ENCODE measurements at regions not wholly inside any gene's neighbourhood (a gene's known extent, or its start where the extent isn't known, plus 50 kb on each side); places are given as distances from the start of the nearest gene placed in this dataset.
A peak's percentile ranks its signal among the peaks of the same experiment; 100 is the strongest.

DNA sequence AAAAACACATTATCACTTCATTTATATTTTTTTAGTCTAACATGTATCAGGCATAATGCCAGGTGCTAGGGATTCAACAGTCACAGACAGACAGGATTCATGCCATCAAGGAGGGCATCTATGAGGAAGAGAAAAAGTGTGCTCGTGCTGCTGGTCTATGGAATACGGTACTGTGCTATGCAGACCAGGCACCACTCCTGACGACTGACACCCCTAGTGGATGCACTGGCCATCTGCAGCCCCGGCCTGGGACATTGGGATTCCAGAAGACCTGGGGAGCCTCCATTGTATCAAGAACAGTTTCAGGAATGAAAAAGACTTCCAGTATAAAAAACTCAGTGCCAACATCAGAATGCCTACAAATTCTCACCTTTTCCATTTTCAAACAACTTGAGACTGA lies 94.0 kb downstream of the KLF12 start:
- DNase-seq = peak in 1 of 2 experiments; percentile 52

DNA sequence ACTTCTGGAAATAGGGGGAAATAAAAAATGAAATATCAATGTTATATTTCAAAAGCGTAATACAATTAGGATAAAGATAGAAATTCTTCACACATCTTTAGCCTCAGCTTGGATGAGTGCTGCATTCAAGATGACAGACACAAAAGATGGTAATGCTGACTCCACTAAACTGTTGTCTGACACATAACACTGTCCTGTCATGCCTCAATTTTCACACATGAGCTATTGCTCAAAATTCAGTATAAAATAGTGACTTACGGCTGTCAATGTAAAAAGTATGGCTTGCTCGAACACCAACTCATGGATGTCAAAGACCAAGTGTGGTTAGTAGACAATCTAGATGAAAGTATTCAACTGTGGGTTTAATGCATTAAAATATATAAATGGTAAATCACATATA lies 94.5 kb downstream of the KLF12 start:
- no peak for DNase-seq

DNA sequence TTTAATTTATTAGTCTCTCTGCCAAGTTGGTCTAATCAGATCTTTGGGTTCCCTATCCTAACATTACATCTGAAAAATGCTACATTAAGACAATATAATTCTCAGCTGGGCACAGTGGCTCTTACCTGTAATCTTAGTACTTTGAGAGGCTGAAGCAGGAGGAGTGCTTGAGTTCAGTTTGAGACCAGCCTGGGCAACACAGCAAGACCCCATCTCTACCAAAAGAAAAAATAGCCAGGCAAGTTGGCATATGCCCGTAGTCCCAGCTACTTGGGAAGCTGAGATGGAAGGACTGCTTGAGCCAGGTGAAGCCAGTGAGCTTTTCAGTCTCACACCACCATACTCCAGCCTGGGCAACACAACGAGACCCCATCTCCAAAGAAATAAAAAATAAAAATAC lies 95.0 kb downstream of the KLF12 start:
- no peak for DNase-seq

DNA sequence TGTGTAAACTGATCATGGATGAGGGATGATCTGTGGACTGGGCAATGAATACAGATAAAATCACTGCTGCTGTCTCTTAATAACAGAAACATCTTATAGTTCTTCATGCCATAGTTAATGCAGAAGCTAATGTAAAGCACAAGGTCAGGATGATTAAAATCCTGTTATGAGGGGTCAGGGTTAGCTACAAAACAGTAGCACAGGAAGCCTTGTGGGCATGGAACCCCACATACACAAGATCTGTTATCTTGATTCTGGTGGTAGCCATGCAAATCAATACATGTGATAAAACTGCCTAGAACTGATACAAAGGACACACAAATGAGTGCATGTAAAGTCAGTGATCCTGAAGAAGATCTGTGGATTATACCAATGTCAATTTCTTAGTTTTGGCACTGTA lies 96.4 kb downstream of the KLF12 start:
- DNase-seq = no peak

DNA sequence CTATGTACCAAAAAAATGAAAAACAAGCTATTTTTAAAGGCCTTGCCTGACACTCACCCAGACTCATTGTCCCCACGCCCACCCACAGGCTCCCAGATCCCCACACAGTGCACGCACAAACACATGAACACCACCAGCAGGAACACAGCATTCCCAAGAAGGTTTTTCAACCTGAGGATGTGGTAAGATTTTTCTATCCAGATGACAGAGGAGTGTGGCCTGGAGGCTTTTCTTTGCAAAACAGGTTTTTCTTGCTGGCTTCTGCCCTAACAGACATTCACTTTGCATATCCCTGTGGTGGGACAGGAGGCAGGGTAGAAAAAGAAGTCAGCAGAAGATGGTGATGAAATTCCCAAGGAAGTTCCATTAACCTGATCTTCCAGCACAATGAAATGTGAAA lies 97.8 kb downstream of the KLF12 start:
- no peak for DNase-seq

DNA sequence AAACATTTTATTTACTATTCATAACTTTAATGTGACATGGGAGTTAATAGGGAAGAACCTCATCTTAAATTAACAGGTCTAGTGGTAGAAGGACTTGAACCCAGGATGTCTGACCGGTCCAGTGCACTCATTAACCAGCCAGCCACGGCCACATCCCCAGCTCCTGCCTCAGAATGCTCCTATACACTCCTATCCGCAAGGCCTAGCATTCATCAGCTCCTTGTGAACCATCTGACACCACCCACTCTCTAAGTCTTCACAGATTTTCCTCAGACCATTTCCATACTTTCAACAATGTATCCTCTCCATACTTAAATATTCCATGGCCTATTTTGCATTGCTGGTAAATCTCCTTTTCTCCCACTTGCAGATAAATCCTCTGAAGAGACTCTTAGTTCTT lies 98.3 kb downstream of the KLF12 start:
- DNase-seq = no peak

DNA sequence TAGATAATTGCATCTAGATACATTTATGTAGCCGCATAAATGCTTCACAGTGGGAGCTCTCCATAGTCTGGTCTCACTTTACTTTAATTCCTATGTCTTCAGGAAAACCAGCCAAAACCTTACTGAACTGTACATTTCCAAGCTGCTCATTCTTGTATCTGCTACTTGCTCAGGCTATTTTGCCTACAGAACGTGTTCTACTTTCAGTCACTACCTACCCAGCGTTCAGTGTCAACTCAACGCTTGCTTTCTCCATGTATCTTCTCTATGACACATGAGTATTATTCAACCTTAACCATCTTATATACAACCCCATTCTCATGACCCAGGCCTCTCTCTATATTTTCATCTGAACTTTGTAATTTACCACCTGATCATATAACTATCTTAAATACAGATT lies 101.9 kb downstream of the KLF12 start:
- no peak for DNase-seq

DNA sequence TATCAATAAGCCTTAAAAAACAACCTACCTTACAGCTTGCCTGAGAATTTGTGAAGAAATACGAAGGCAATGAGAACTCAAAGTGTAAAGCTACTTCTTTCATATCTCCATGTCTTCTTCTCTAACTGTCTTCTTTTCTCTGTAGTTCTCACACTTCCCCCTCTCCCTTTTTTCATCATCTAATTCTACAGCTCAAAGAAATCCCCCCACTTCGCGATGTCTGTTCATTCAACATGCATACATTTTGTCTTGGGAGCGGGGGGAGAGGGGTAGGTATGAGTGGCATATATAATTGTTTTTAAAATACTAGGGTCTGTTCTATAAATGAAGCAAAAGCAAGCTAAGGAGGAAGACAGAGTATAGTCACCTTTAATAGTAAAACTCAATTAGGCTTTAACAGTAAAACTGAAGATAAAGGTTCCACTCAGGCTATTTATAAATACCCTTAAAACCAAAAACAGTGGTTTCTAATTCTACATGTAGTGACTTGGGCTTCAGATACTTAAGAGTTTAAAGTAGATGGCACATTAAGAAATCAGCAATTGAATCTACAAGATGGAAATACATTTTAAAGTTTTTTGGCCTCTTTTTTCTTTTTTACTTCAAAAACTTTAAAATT lies 106.9 kb downstream of the KLF12 start:
- DNase-seq = no peak

DNA sequence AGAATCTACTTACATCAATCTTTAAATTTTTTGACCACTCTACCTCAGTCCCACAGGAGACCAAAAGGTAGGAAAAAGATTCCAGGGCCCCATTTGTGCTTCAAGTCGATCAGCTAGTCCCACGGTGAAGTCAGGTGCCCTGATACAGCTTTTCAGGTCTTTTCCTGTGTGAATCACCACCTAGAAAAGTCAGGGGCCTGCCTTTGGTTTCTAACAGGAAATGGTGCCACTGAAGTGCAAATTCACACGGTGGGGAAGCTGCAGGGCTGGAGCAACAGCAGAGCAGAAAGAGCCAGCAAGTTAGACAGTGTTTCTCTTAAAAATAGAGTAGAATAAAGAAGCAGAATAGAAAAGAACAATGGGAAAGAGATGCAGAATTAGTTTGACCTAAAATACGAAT lies 107.5 kb downstream of the KLF12 start:
- no peak for DNase-seq

DNA sequence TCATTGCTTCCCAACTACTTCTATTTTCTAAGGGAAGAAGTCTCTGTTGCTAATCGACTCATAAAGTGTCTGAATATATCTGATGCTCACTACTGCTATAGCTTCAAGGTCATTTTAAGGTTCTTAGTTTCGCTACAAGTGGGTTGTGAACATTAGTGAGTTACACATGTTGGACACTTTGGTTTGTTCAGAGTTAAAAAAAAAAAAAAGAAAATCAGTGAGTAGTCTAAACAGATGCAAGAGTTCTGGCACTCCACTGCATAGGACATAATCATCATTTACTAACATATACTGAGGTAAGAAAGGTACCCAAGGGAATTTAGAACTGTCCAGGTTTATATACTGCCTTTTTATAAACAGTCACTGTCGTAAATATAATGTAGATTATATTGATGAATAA lies 108.8 kb downstream of the KLF12 start:
- no peak for DNase-seq

DNA sequence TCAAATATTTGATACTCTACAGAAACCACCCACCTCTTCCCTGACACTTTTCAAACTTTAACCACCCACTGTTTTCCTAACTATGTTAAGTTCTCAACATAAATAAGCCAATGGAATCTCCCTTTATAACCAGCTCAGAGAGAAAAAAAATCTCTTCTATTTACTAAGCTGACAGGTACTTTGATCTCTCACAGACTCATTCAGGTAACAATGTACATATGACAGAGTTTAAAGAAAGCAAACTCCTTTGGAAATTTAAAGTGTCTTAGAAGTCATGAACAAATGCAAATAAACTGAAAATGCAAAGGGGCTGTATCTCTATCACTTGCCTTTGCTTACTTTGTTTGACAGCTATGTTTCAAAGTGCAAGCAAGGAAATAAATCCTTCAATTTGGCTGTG lies 109.3 kb downstream of the KLF12 start:
- DNase-seq = no peak

DNA sequence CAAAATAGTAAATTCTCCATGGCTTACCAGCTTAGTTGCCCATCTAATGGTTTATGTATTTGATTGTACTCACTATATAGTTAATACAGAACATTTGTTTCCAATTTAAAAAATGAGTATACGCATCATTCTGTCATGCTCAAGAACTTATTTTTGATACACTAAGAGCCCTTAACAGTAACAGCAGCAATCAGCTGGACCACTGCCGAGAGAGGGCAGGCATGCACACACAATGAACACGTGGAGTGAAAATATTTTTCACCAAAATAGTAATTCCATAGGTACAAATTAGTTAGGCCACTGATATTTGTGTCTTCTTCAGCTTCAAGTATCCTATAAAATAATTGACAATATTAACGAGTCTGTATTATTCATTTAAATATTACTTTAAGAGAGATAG lies 109.9 kb downstream of the KLF12 start:
- DNase-seq = no peak

DNA sequence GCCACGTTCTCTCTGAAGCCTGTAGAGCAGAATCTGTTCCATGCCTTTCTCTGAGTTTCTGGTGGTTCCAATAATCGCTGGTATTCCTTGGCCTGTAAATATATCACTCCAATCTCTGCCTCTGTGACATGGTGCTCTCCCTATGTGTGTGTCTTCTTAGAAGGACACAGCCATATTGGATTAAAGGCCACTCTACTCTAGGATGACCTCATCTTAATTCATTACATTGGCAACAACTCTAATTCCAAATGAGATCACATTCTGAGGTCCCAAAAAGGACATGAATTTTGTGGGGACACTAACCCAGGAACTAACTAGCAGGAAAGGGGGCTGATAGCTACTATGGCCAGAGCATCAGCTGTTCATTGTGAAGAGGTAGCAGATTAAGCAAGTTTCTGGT lies 110.7 kb downstream of the KLF12 start:
- DNase-seq = no peak

DNA sequence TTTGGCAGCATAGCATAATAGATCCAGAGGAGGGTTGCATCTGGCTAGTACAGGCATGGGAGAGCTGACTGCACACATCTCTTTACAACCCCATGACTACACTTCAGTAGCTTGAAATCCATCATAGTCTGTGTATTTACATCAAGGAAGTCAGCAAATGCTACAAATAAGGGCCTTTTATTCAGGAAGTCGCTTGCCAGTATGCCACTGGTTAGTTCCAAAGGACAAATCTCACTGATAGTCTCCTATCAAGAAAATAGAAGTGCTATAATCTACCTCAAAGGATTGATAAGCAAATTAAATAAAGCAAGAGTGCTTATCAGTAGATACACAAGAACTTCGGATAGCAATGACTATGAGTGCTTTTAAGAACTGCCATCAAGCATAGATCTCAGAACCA lies 112.7 kb downstream of the KLF12 start:
- DNase-seq = no peak

DNA sequence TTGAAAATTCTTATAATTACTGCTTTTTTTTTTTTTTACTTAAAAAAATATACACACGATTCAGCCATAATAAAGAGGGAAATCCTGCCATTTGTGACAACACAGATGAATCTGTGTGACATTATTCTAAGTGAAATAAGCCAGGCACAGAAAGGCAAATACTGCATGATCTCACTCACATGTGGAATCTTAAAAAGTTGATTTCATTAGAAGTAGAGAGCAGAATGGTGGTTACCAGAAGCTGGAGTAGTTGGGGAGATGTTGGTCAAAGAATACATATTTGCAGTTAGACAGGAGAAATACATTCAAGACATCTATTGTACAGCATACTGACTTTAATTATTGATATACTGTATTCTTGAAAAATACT lies 116.2 kb downstream of the KLF12 start:
- DNase-seq = no peak

DNA sequence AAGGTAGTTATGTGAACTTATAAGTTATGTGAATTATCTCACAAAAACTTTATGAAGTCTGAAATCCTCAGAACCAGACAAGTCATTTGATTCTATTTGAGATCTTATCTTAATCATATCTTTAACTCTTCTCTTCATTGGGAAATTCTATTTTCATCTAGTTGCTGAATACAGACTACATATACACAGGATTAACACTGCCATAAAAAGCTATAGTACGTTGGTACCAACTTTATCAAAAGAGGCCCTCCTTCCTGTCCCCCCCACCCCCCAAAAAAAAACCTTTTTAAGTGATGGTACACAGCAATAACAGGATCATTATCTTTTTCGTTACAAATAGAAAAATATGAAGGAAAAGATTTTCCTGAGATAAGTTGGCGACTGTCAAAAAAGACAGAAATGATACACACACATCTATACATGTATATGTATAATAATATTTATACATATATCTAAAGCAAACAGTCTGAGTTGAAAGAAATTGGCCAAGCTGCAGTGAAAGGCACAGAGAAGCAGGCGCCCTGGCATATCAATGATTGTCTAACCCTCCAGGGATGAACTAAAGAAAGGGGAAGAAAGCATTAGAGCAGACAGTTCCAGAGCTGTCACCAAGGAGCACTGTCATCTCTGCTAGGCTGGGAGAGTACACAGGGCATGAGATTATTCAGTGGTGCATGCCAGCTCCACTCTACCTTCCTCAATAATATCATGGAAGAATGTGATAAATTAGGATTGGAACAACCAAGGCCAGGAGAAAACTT lies 116.7 kb downstream of the KLF12 start:
- no peak for DNase-seq

DNA sequence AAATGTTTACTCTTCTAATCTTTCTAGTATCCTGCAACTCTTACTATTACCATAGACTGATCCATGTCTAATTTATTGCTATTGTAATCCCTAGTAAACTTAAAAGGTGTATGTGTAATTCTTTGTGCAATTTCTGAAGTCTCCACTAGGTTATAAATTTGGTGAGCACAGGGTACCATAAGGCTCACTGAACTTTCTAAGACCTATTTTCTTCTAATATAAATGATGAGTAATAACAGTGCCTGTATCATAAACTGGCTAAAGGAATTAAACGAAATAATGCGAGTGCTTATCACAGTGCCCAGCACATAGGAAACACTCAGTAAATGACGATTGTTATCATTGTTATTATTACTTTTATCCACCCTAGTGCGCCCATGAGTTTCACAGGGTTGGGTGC lies 119.1 kb downstream of the KLF12 start:
- peak in 1 of 2 experiments; percentile 2 for DNase-seq

DNA sequence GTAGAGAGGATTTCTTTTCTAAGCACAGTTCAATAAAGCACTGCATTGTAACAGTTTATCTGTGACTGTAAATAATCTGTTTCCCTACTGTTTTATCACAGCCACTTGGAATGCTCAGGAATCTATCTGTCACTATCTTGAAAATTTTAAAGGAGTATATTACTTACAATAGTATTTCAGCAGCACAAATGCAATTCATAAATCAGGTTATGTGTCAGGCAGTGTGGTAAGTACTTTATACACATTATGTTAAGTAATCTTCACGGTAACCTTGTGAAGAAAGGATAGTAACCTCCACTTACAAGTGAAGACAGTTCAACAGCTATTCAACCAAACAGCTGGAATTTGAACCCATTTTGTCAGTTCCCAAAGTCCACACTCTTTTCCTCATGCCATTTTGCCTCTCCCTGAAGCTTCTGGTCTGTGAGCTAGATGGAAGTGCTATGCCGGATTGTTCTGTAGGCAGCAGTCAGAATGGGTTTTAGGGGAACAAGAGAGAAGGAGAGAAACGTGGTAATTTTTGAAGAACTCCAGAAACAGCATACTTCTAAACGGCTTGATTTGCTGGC lies 125.0 kb downstream of the KLF12 start:
- DNase-seq = no peak

DNA sequence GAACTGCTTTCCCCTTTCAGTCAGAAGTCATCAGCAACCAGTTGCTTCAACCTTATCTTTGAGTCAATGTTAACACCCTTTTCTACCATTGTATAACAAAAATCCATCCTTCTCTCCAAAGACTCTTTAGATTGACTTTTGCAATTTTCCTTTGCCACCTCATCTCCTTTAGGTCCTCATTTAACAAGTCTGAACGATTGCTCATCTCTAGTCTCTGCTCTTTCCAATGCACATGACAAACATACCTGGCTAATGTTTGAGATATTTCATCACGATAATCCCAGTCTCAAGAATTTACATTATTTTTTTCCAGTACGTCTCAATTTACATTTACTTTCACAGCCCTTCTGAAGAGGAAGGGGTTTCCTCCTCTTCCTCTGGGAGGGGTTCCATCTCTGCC lies 127.5 kb downstream of the KLF12 start:
- no peak for DNase-seq

DNA sequence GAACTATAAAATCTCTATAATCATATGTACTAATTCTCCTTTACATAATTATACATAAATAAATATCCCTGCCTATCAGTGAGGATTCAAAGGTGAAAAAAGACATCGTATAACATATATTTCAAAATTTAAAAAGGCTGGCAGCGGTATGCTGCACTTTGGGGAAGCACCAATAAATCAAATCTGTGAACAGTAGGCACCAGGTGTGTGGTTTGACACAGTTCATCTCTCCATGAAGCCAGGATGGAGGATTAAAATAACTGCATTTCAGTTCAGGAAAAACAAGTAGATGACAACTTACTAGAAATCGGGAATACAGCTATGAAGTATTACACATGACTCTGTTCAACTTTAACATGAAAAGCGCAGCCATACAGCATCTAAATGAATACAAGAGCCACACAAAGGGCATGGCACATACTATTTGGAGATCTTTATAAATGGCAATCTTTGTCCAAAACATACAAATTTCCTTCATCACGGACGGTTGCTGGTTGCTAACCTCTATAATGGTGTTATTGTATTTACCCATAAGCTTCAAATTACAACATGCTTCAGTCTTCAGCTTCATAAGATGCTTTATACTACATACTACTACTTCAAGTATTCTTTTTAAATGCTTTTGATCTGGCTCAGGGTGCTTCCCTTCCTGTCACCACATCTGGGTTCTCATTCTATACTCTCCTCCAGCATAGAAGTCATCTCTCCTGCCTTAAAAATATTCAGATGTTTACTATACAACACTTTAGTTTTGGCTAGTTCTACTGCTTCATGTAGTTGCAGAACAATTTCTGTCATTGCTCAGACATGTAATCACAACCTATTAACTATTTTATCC lies 128.7 kb downstream of the KLF12 start:
- no peak for DNase-seq

DNA sequence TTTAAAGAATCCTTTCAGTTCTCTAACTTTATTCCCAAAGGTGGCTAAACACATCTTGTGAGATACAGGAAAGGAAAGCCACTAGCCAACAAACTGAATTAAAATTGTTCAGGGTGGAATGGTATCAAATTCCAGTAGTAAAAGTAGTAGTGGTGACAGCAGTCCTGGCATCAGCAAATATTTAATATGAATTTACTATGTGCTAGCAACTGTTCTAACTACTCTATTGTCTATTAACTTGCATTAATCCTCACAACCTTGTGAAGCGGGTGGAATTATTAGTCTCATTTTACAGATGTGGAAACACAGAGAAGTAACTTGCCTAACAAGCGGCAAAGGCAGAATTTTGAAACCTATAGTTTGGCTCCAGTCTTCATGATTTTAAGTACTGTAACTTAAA lies 130.1 kb downstream of the KLF12 start:
- no peak for DNase-seq

DNA sequence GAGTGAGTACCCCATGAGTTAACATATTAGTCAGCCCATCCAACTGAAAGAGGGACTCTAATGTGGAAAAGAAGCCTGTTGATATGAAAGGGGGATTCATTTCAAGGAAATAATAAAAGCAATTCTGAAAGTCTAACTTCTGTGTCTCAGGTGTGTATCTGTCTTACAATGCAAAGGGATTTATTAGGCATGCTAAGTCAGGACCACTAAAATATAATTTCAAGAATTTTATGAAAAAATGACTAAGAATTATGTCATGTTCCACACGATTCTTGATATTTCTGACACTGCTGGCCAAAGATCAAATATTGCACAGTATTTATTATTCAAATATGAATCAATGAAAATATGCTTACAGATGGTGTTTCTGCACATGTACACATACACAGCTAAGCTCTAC lies 130.8 kb downstream of the KLF12 start:
- no peak for DNase-seq

DNA sequence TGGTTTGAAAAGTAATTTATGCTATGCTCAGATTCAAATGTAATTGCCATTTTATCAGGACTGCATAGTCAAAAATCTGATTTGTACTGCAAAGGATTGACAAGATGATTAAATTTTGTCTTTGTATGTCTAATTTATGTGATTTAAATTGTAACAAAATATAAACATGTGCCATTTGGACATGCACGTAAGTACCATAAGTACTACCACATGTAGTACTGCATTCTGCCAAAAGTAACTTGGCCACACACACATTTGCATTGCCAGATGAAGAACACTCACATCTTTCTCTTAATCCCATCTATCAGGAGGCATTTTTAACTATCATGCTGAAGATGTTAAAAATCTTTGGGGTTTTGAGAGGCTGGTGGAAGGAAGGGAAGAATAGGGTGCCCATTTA lies 133.3 kb downstream of the KLF12 start:
- no peak for DNase-seq

DNA sequence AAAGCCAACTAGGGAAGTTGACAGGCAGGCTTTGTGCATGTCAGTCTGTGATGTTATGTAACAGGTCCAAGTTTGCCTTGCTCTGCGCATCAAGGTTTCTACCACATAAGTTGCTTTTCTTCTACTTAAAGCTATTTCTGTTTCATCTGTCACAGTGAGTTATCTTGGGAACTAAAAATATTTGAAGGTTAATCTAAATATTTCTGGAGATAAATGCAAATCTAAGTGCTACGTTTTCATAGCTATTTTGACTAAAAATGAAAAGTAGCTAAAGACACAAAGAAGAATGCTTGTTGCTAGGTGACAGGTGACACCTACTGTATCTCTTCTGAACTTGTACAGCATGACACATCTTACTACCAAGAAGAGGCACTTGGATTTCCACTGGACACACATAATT lies 135.6 kb downstream of the KLF12 start:
- DNase-seq = no peak

Data from SW 1271 (cell line).